Caco-2 (cell line): ENCODE measurements at regions not wholly inside any gene's neighbourhood (a gene's known extent, or its start where the extent isn't known, plus 50 kb on each side); places are given as distances from the start of the nearest gene placed in this dataset.
"Not testable (repeated sequence)": the region's sequence is repeated elsewhere in the genome, so short reads cannot be mapped to it uniquely, and the experiment has no call there.

Experiments used
- BruUV-seq: library from RNA; stranded (reverse); fragments of 400-500 nt; replicated peaks from 2 replicates; lab custom pipeline; 2021; lab: Mats Ljungman, UMichigan
- CTCF ChIA-PET: fragments of 300-600 bp; sonication (Branson Sonifier 250); formaldehyde crosslinking; loops from one replicate; lab custom pipeline; 2022; ENCODE audit warnings: antibody characterized with exemption; lab: Charles Lee
- POLR2A ChIA-PET: fragments of 300-600 bp; sonication (Branson Sonifier 250); formaldehyde crosslinking; loops from one replicate; lab custom pipeline; 2022; ENCODE audit warnings: antibody characterized with exemption; lab: Charles Lee
- DNase-seq, 2 experiments: peaks; one replicate each; pipeline versions ENCODE4 v3.0.0 to v3.0.0-alpha.2; 2020 to 2022
- H3K27me3 ChIP-seq: replicated peaks from 2 replicates; pipeline ENCODE4 v1.6.0; 2011; ENCODE audit warnings: low read length; ENCODE audit not compliant: control insufficient read depth, insufficient read depth
- H3K36me3 ChIP-seq: 2 replicates; pipeline ENCODE4 v1.5.1; 2011; ENCODE audit warnings: low read length; ENCODE audit not compliant: control insufficient read depth, insufficient read depth
- H3K4me1 ChIP-seq: fragments of 250-450 bp; sonication (Bioruptor Pico); 2 replicates; pipeline ENCODE4 v1.5.1; 2020; ENCODE audit warnings: mild to moderate bottlenecking
- H3K4me3 ChIP-seq: 2 replicates; pipeline ENCODE4 v1.5.1; 2011; ENCODE audit warnings: low read depth, mild to moderate bottlenecking, control low read depth, low read length
- H3K9me3 ChIP-seq: fragments of 250-450 bp; sonication (Bioruptor Pico); 2 replicates; pipeline ENCODE4 v1.5.1; 2020; ENCODE audit warnings: mild to moderate bottlenecking, moderate library complexity
- H3K27ac Mint-ChIP-seq: one replicate; pipeline ENCODE4 v1.8.0; 2022; ENCODE audit warnings: mixed read lengths; ENCODE audit not compliant: unreplicated experiment
- H3K27me3 Mint-ChIP-seq: one replicate; pipeline ENCODE4 v1.8.0; 2022; ENCODE audit warnings: mixed read lengths; ENCODE audit not compliant: insufficient read depth, unreplicated experiment
- H3K36me3 Mint-ChIP-seq: one replicate; pipeline ENCODE4 v1.8.0; 2022; ENCODE audit warnings: mild to moderate bottlenecking, mixed read lengths; ENCODE audit not compliant: insufficient read depth, unreplicated experiment
- H3K4me1 Mint-ChIP-seq: one replicate; pipeline ENCODE4 v1.8.0; 2022; ENCODE audit warnings: low read depth, mixed read lengths; ENCODE audit not compliant: unreplicated experiment
- H3K4me3 Mint-ChIP-seq: one replicate; pipeline ENCODE4 v1.8.0; 2022; ENCODE audit warnings: mild to moderate bottlenecking, moderate library complexity, mixed read lengths; ENCODE audit not compliant: unreplicated experiment
- H3K9me3 Mint-ChIP-seq: one replicate; pipeline ENCODE4 v1.8.0; 2022; ENCODE audit warnings: mixed read lengths; ENCODE audit not compliant: unreplicated experiment
- CTCF ChIP-seq, 2 experiments: fragments of 200-600 bp in 1 of 2; IDR thresholded peaks; 1 replicate in 1 of 2; 2 replicates in 1 of 2; pipeline versions ENCODE4 v1.5.1 to v1.8.0; 2011 to 2022; ENCODE audit warnings: antibody characterized with exemption in 1 of 2, control low read depth in 1 of 2, inconsistent platforms in 1 of 2, low read depth in 1 of 2, low read length in 1 of 2, mild to moderate bottlenecking in 1 of 2, moderate library complexity in 1 of 2; ENCODE audit not compliant: insufficient read depth in 1 of 2, severe bottlenecking in 1 of 2, unreplicated experiment in 1 of 2
- intact Hi-C: fragments of 100-400 bp; cut with micrococcal nuclease; formaldehyde crosslinking; loops from one replicate; pipeline ENCODE4 v1.10.0; 2022; ENCODE audit not compliant: unreplicated experiment

- BruUV-seq: no TSS peak
- H3K4me3 Mint-ChIP-seq: no peak overlapping the region
- no peaks in the 10 kb centered on the region for H3K27me3 Mint-ChIP-seq
- Histone ChIP-seq H3K4me1 (peaks cover 13% of the 10 kb centered on the region), H3K36me3 (no peaks in the 10 kb centered on the region), H3K27me3 (no peaks in the 10 kb centered on the region), H3K9me3 (peaks cover 8% of the 10 kb centered on the region; the same call in 1 of the 2 replicates), H3K4me3 (no peak overlapping the region)
- no peaks in the 10 kb centered on the region for H3K36me3 Mint-ChIP-seq
- peak overlapping the region; percentile 73 for H3K27ac Mint-ChIP-seq
- peaks cover 12% of the 10 kb centered on the region for H3K4me1 Mint-ChIP-seq
- peaks cover 10% of the 10 kb centered on the region for H3K9me3 Mint-ChIP-seq
- no peak for TF ChIP-seq CTCF (IDR thresholded peaks at IDR 0.05; ENCODE audit: insufficient read depth in 1 of 2, low read depth in 1 of 2, low read length in 1 of 2, severe bottlenecking in 1 of 2, unreplicated experiment in 1 of 2)
- CTCF ChIA-PET: no interaction called here
- intact Hi-C loops: no loop called here
- POLR2A ChIA-PET: interaction anchor here (0.7 kb wide), 1 partner anchor 61 kb away, joined by 3 read pairs; no protein-coding TSS in a partner anchor
- DNase-seq: peak in 1 of 2 experiments; percentile 5
Observed at GRCh38 chr4:147247579-147247978, 233.3 kb upstream of the EDNRA start.

- intact Hi-C loops: no loop called here
- Mint-ChIP-seq H3K4me3 (no peak overlapping the region), H3K27me3 (no peaks in the 10 kb centered on the region), H3K4me1 (peaks cover 12% of the 10 kb centered on the region), H3K36me3 (no peaks in the 10 kb centered on the region), H3K27ac (no peak overlapping the region), H3K9me3 (peaks cover 28% of the 10 kb centered on the region)
- ChIA-PET CTCF (no interaction called here), POLR2A (no interaction called here)
- Histone ChIP-seq H3K4me1 (peaks cover 13% of the 10 kb centered on the region), H3K27me3 (no peaks in the 10 kb centered on the region), H3K4me3 (no peak overlapping the region), H3K9me3 (peaks cover 8% of the 10 kb centered on the region; the same call in 1 of the 2 replicates), H3K36me3 (no peaks in the 10 kb centered on the region)
- no TSS peak for BruUV-seq
- DNase-seq: no peak
- TF ChIP-seq CTCF (IDR thresholded peaks at IDR 0.05; ENCODE audit: insufficient read depth in 1 of 2, low read depth in 1 of 2, low read length in 1 of 2, severe bottlenecking in 1 of 2, unreplicated experiment in 1 of 2): no peak
Observed at GRCh38 chr4:147250062-147250461, 230.8 kb upstream of the EDNRA start.

- H3K4me1 Mint-ChIP-seq, H3K9me3 ChIP-seq, H3K4me3 ChIP-seq, H3K4me3 Mint-ChIP-seq, POLR2A ChIA-PET, H3K36me3 Mint-ChIP-seq, H3K27me3 Mint-ChIP-seq, H3K4me1 ChIP-seq, intact Hi-C loops, CTCF ChIA-PET, DNase-seq, H3K27ac Mint-ChIP-seq, H3K27me3 ChIP-seq, BruUV-seq, H3K36me3 ChIP-seq: not testable (repeated sequence)
- peaks cover 17% of the 10 kb centered on the region for H3K9me3 Mint-ChIP-seq
Observed at GRCh38 chr4:147255268-147255667, 225.6 kb upstream of the EDNRA start.

GRCh38 chr4:147259271-147259670 lies 221.6 kb upstream of the EDNRA start:
- H3K36me3 Mint-ChIP-seq, H3K4me1 ChIP-seq, intact Hi-C loops, H3K36me3 ChIP-seq, H3K27me3 Mint-ChIP-seq, H3K4me3 ChIP-seq, DNase-seq, H3K9me3 ChIP-seq, H3K4me1 Mint-ChIP-seq, H3K27me3 ChIP-seq, H3K27ac Mint-ChIP-seq, H3K9me3 Mint-ChIP-seq, POLR2A ChIA-PET, CTCF ChIA-PET, H3K4me3 Mint-ChIP-seq, BruUV-seq: not testable (repeated sequence)
